ENCODE measurements at regions not wholly inside any gene's neighbourhood (a gene's known extent, or its start where the extent isn't known, plus 50 kb on each side); places are given as distances from the start of the nearest gene placed in this dataset.

DNA sequence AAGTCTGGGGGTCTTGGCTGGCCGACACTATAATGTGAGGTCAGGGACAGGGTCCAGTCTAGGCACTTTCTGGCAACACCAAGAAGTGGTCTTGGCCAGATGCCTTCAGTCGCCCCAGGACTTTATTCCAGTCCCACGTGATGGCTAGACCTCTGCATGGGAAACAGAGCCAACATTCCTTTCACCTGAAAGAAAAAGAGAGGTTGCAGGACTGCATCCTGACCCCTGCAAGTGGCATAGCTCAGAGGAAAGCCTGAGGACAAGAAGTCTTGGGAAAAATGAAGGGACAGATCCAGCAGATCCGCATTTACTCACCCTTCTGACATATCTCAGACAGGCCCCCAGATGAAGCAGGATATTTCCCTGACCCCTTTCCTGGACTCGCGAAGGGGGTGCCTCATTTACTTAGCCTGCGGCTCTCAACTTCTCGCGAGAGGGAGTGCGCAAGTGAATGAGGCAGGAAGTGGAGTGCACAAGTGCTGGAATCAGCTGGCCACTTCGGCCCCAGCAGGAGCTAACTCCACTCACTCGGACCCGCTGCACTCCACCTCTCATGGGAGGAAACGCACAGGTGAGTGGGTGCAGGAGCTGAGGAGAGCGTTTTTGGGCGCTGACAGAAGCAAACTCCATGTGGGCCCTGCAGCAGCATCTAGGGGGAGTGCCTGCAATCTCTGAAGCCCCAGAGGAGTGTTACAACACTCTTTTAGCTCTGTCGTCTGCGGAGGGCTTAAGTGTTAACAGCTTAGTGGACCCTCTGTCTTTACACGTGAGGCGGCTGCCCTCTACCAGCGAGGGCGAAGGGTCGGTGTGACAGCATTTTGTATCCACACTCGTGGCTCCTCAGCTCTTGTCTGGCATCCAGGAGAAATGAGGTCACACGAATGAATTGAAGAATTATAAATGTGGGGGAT is 916.2 kb upstream of the GHITM start:
- CTCF ChIA-PET, result no interaction called here
- TF ChIP-seq, protein P1, sequence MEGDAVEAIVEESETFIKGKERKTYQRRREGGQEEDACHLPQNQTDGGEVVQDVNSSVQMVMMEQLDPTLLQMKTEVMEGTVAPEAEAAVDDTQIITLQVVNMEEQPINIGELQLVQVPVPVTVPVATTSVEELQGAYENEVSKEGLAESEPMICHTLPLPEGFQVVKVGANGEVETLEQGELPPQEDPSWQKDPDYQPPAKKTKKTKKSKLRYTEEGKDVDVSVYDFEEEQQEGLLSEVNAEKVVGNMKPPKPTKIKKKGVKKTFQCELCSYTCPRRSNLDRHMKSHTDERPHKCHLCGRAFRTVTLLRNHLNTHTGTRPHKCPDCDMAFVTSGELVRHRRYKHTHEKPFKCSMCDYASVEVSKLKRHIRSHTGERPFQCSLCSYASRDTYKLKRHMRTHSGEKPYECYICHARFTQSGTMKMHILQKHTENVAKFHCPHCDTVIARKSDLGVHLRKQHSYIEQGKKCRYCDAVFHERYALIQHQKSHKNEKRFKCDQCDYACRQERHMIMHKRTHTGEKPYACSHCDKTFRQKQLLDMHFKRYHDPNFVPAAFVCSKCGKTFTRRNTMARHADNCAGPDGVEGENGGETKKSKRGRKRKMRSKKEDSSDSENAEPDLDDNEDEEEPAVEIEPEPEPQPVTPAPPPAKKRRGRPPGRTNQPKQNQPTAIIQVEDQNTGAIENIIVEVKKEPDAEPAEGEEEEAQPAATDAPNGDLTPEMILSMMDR (IDR thresholded peaks at IDR 0.05; ENCODE audit: low read depth, low read length), result no peak
- POLR2A ChIA-PET, result no interaction called here
- Histone ChIP-seq H3K4me3 (ENCODE audit: low read depth, low read length) (no peak overlapping the region), H3K27ac (ENCODE audit: low read depth, low read length) (no peak overlapping the region), H3K9me3 (ENCODE audit: control insufficient read depth, insufficient read depth, low read length) (peaks cover 26% of the 10 kb centered on the region), H3K27me3 (ENCODE audit: control insufficient read depth, insufficient read depth, low read length) (no peaks in the 10 kb centered on the region)
- no peak for DNase-seq (ENCODE audit: low read depth, low spot score)

DNA sequence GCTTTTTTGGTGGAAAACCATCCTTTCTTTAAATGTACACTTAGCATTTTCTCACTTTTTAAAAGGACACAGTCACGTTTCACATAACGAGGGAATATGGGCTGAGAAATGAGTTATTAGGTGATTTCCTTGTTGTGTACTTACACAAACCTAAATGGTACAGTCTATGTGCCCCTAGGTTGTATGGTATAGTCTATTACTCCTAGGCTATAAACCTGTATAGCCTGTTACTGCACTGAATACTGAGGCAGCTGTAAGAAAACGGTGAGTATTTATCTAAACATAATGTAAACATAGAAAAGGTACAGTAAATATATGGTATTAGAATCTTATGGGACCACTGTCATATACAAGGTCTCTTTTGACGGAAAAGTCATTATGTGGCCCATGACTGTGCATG is 913.5 kb upstream of the GHITM start:
- DNase-seq (ENCODE audit: low read depth, low spot score), result no peak
- POLR2A ChIA-PET, result no interaction called here
- TF ChIP-seq, protein P1 (IDR thresholded peaks at IDR 0.05; ENCODE audit: low read depth, low read length), result no peak
- CTCF ChIA-PET, result no interaction called here
- Histone ChIP-seq H3K27me3 (ENCODE audit: control insufficient read depth, insufficient read depth, low read length) (no peaks in the 10 kb centered on the region), H3K4me3 (ENCODE audit: low read depth, low read length) (no peak overlapping the region), H3K27ac (ENCODE audit: low read depth, low read length) (no peak overlapping the region), H3K9me3 (ENCODE audit: control insufficient read depth, insufficient read depth, low read length) (peaks cover 32% of the 10 kb centered on the region)

DNA sequence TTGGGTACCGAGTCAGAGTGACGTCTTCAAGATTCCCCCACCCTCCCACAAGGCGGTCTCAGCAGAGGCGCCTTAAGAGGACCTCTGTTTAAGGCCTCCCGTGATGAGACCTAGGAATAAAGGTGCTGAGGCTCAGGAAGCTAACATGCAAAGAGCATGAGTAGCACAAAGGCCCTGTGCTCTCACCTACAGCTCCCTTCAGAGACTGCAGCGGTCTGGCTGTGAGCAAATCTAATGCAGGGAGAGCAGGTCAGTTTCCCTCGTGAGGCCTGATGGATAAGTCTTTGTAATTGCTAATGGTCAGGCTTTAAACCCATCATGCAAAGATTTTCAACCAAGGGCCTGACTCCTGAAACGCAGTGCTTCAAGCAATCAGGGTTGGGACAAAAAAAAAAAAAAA is 909.3 kb upstream of the GHITM start:
- POLR2A ChIA-PET, result no interaction called here
- CTCF ChIA-PET, result no interaction called here

DNA sequence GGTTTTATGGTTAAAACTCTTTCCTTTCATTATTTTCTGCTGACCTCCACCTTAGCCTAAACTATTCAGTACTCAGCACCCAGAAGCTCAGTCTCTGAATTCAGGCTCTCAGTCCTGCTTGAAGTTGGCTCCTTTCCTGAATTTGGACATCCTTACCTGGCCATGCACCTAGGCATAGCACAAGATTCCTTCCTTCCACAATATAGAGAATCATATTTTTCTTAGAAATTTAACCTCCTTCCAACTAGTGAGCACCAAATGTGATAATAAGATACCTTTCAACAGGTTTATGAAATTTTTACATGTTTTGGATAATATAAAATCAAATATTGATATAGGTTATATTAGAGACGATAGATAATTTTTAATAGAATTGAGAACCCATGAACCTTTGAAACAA is 905.6 kb upstream of the GHITM start:
- ChIA-PET POLR2A (no interaction called here), CTCF (no interaction called here)
- Histone ChIP-seq H3K27me3 (ENCODE audit: control insufficient read depth, insufficient read depth, low read length) (no peaks in the 10 kb centered on the region), H3K27ac (ENCODE audit: low read depth, low read length) (no peak overlapping the region), H3K9me3 (ENCODE audit: control insufficient read depth, insufficient read depth, low read length) (peaks cover 12% of the 10 kb centered on the region; the same call in 1 of the 2 replicates), H3K4me3 (ENCODE audit: low read depth, low read length) (no peak overlapping the region)
- TF ChIP-seq, protein P1 (IDR thresholded peaks at IDR 0.05; ENCODE audit: low read depth, low read length), result no peak
- DNase-seq (ENCODE audit: low read depth, low spot score), result no peak

More for the DNA sequence above, 909.3 kb upstream of the GHITM start:
- H3K27ac ChIP-seq (ENCODE audit: low read depth, low read length), result no peak overlapping the region
- H3K9me3 ChIP-seq (ENCODE audit: control insufficient read depth, insufficient read depth, low read length), result peaks cover 13% of the 10 kb centered on the region; the same call in 1 of the 2 replicates
- TF ChIP-seq, protein P1 (IDR thresholded peaks at IDR 0.05; ENCODE audit: low read depth, low read length), result no peak
- no peak overlapping the region for H3K4me3 ChIP-seq (ENCODE audit: low read depth, low read length)
- no peak for DNase-seq (ENCODE audit: low read depth, low spot score)
- H3K27me3 ChIP-seq (ENCODE audit: control insufficient read depth, insufficient read depth, low read length), result no peaks in the 10 kb centered on the region

DNA sequence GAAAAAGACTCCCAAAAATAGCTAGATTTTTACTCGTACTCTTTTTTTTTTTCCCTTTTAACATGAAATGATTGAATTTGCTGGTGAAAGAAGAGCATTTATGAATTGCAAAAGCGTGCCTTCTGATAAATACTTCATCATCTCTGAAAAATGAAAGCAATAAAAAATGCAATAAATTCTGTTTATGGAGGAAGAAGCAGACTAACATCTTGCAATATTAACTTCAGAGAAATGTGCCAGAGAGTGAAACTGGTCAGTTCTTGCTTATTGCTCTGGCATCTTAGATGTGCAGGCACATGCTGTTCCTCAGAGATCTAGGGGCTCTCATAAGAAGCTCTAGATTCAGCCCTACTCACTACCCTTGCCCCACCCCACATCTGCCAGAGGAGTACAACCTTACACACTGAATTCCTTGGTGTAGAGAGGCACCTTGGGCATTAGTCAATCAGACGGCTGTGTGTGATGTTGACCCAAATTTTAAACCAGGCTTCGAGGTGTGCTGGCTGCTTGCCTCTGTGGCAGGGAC is 891.1 kb upstream of the GHITM start:
- POLR2A ChIA-PET, result no interaction called here
- Histone ChIP-seq H3K27me3 (ENCODE audit: control insufficient read depth, insufficient read depth, low read length) (no peaks in the 10 kb centered on the region), H3K27ac (ENCODE audit: low read depth, low read length) (no peak overlapping the region), H3K4me3 (ENCODE audit: low read depth, low read length) (no peak overlapping the region), H3K9me3 (ENCODE audit: control insufficient read depth, insufficient read depth, low read length) (peaks cover 15% of the 10 kb centered on the region)
- TF ChIP-seq, protein P1 (IDR thresholded peaks at IDR 0.05; ENCODE audit: low read depth, low read length), result no peak
- no peak for DNase-seq (ENCODE audit: low read depth, low spot score)
- CTCF ChIA-PET, result no interaction called here
